ENCODE measurements at regions not wholly inside any gene's neighbourhood (a gene's known extent, or its start where the extent isn't known, plus 50 kb on each side); places are given as distances from the start of the nearest gene placed in this dataset.

GRCh38 chr1:173269490-173270230 lies 62.5 kb upstream of the TNFSF4 start:
- TF ChIP-seq, protein P1, sequence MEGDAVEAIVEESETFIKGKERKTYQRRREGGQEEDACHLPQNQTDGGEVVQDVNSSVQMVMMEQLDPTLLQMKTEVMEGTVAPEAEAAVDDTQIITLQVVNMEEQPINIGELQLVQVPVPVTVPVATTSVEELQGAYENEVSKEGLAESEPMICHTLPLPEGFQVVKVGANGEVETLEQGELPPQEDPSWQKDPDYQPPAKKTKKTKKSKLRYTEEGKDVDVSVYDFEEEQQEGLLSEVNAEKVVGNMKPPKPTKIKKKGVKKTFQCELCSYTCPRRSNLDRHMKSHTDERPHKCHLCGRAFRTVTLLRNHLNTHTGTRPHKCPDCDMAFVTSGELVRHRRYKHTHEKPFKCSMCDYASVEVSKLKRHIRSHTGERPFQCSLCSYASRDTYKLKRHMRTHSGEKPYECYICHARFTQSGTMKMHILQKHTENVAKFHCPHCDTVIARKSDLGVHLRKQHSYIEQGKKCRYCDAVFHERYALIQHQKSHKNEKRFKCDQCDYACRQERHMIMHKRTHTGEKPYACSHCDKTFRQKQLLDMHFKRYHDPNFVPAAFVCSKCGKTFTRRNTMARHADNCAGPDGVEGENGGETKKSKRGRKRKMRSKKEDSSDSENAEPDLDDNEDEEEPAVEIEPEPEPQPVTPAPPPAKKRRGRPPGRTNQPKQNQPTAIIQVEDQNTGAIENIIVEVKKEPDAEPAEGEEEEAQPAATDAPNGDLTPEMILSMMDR (conservative IDR thresholded peaks at IDR 0.05; ENCODE audit: low read depth, low read length), result no peak
- TF ChIP-seq RCOR1 (IDR thresholded peaks at IDR 0.05; ENCODE audit: insufficient replicate concordance, low read length) (no peak), POLR2A (IDR thresholded peaks at IDR 0.05; ENCODE audit: low read depth, low read length) (no peak), SMC3 (IDR thresholded peaks at IDR 0.05; ENCODE audit: low read depth, low read length) (no peak), CEBPB (IDR thresholded peaks at IDR 0.05; ENCODE audit: low read depth, low read length) (peak; percentile 90), BHLHE40 (IDR thresholded peaks at IDR 0.05; ENCODE audit: low read depth, low read length) (no peak), RAD21 (IDR thresholded peaks at IDR 0.05; ENCODE audit: low read length) (no peak), RFX5 (IDR thresholded peaks at IDR 0.05; ENCODE audit: low read depth, low read length) (no peak), MAFK (IDR thresholded peaks at IDR 0.05; ENCODE audit: low read depth, low read length) (no peak), MXI1 (IDR thresholded peaks at IDR 0.05; ENCODE audit: borderline replicate concordance, low read depth, low read length) (no peak), USF2 (IDR thresholded peaks at IDR 0.05; ENCODE audit: low read depth, low read length) (no peak)
- TF ChIP-seq, protein P2, sequence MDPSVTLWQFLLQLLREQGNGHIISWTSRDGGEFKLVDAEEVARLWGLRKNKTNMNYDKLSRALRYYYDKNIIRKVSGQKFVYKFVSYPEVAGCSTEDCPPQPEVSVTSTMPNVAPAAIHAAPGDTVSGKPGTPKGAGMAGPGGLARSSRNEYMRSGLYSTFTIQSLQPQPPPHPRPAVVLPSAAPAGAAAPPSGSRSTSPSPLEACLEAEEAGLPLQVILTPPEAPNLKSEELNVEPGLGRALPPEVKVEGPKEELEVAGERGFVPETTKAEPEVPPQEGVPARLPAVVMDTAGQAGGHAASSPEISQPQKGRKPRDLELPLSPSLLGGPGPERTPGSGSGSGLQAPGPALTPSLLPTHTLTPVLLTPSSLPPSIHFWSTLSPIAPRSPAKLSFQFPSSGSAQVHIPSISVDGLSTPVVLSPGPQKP (IDR thresholded peaks at IDR 0.05; ENCODE audit: borderline replicate concordance, low read depth, low read length), result no peak

Measured in IMR-90 (cell line).